IPS DF 19.7 (cell line): ENCODE measurements at regions not wholly inside any gene's neighbourhood (a gene's known extent, or its start where the extent isn't known, plus 50 kb on each side); places are given as distances from the start of the nearest gene placed in this dataset.

Experiments
- DNase-seq: peaks from one replicate; pipeline ENCODE4 v3.0.0-alpha.2; 2013; ENCODE audit warnings: low read depth, low spot score

DNA sequence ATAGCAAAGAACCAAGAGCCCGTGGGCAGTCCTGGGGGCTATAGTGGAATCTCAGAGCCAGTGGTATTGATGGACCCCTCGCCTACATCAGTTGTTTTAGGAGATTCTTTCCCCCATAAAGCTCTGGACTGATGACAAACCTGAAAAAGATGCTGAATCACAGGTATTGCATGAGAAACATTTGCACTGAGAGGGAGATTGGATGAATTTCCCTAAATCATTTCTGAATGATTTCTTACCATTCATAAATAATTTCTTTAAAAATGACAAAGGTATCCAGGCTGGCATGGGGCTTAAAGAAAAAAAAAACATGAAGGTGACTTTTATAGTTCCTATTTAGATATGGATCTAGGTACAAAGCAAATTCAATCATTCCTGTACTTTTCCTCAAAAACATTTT is 54.0 kb upstream of the SLIT3 start:
- no peak for DNase-seq

DNA sequence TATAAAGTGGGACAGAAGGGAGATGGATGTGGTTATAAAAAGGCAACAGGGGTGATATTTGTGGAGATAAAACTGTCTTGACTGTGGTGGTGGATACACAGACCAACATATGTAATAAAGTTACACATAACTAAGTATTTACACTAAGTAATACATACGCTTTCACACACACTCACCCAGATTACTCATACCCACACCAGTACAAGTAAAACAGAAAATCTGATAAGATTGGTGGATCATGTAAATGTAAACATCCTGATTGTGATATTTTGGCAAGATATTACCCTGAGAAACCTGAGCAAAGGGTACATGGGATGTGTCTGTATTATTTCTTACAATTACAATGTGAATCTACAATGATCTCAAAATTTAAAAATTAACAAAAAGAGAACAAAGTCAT is 53.3 kb upstream of the SLIT3 start:
- DNase-seq, result no peak

DNA sequence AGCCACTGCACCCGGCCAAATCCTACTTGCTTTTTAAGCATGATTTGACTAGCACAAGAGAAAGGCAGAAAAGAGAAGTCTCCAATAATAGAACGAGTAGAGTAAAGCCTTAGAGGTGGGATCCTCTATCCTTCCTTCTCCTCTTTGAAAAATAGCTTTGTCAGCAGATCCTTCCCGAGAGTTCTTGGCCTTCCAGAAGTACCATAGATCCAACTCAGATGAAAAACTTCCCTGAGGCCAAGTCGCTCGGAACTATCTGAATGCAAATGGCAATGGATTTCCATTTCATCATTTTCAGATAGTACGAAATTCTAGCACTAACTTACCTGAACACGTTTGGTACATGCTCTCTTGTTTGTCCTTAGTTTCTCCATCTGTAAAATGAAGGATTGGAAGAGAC is 52.0 kb upstream of the SLIT3 start:
- no peak for DNase-seq

GRCh38 chr5:169351721-169352120 is 50.8 kb upstream of the SLIT3 start:
- DNase-seq, result no peak

DNA sequence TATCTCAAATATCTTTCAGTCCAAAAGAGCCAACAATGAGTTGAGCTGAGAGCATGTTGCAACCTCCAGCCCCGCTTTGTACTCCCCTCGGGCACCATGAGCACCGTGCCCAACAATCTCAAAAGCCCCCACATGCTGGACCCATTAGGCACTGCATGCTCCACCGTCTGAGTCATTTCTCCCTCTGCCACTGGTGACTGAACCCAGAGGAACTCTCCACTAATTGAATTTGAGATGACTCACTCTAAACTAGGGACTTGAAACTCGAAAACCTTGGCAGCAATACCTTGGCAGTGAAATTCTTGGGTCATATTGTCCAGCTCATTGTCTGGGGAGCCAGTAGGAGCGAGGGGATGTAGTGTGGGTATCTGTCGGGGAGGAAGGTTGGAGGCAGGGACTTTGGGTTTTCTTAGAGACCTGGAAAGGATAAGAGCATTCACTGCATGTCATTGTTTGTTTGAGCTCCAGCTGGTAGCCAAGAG is 49.9 kb upstream of the SLIT3 start:
- no peak for DNase-seq
